ENCODE measurements at regions not wholly inside any gene's neighbourhood (a gene's known extent, or its start where the extent isn't known, plus 50 kb on each side); places are given as distances from the start of the nearest gene placed in this dataset.
"Not testable (repeated sequence)": the region's sequence is repeated elsewhere in the genome, so short reads cannot be mapped to it uniquely, and the experiment has no call there.

DNA sequence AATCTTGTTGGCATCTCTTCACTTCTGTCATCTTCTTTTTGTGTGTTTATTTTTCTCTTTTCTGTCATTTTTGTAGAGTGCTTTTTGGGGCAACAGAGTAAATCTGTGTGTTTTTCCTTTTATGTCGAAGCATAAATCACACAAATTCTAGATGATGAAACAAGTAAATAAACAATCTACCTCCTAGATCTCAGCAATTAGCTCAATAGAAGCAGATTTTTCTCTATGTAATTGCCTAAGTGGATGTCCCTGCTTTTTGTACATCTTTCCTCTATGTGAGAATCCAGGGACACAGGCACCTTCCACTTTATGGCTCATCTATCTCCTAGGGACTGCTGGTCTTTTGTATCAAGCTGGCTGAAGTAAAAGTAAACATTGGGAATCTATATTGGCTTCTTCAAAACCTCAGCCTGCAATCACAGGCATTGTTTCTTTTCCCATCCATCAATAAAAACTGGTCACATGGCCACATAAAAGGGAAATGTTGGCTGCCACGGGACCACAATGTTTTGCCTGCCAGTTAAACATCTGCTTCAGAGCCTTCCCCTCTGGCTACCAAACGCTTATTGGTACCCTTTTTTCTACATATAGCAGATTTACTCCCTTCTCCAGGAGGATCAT, 323.8 kb downstream of the LMO7 start:
- Histone ChIP-seq H3K27me3 (ENCODE audit: control insufficient read depth, insufficient read depth, low read length) (no peaks in the 10 kb centered on the region), H3K36me3 (ENCODE audit: control insufficient read depth, insufficient read depth, low read length) (no peaks in the 10 kb centered on the region), H3K4me3 (ENCODE audit: low read depth, low read length) (no peak overlapping the region)
- no peak for DNase-seq (ENCODE audit: low read depth)
- TF ChIP-seq, protein P1, sequence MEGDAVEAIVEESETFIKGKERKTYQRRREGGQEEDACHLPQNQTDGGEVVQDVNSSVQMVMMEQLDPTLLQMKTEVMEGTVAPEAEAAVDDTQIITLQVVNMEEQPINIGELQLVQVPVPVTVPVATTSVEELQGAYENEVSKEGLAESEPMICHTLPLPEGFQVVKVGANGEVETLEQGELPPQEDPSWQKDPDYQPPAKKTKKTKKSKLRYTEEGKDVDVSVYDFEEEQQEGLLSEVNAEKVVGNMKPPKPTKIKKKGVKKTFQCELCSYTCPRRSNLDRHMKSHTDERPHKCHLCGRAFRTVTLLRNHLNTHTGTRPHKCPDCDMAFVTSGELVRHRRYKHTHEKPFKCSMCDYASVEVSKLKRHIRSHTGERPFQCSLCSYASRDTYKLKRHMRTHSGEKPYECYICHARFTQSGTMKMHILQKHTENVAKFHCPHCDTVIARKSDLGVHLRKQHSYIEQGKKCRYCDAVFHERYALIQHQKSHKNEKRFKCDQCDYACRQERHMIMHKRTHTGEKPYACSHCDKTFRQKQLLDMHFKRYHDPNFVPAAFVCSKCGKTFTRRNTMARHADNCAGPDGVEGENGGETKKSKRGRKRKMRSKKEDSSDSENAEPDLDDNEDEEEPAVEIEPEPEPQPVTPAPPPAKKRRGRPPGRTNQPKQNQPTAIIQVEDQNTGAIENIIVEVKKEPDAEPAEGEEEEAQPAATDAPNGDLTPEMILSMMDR (IDR thresholded peaks at IDR 0.05; ENCODE audit: insufficient read depth, low read length, poor library complexity, severe bottlenecking) = no peak

DNA sequence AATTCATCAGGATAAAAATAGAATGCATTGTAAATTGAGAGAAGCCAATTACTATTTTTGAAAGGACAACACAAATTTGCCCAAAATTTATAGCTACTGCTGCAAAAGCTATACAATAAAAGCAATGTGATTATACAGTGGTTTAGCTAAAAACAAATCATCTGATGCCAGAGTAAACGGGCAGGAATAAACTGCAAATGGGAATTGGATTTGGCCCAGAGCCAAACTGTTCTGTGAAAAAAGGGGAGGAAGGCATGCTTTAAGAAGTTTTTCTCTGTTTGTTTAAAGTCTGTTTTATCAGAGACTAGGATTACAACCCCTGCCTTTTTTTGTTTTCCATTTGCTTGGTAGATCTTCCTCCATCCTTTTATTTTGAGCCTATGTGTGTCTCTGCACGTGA, 317.5 kb downstream of the LMO7 start:
- not testable (repeated sequence) for H3K27me3 ChIP-seq (ENCODE audit: control insufficient read depth, insufficient read depth, low read length); DNase-seq (ENCODE audit: low read depth); H3K36me3 ChIP-seq (ENCODE audit: control insufficient read depth, insufficient read depth, low read length); H3K4me3 ChIP-seq (ENCODE audit: low read depth, low read length)

DNA sequence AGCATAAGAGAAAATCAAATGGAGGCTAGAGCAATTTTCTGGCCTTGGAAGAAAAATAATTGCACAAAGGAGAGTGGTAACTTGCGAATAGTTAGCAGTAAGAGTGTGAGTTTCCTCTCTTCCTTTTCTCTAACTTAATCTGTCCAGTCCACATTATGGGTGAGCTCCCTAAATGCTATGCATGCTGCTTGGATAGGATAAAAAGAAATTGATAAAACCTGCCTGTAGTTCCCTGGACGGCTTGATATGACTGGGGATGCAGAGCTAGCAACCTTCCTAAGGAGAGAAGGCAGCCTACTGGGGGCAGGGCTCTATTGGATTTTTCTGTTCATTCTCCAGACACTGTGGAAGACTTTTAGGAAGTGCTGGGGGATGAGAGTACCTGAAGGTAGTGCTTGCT, 311.3 kb downstream of the LMO7 start:
- H3K4me3 ChIP-seq (ENCODE audit: low read depth, low read length) = no peak overlapping the region
- TF ChIP-seq, protein P1 (IDR thresholded peaks at IDR 0.05; ENCODE audit: insufficient read depth, low read length, poor library complexity, severe bottlenecking) = no peak

DNA sequence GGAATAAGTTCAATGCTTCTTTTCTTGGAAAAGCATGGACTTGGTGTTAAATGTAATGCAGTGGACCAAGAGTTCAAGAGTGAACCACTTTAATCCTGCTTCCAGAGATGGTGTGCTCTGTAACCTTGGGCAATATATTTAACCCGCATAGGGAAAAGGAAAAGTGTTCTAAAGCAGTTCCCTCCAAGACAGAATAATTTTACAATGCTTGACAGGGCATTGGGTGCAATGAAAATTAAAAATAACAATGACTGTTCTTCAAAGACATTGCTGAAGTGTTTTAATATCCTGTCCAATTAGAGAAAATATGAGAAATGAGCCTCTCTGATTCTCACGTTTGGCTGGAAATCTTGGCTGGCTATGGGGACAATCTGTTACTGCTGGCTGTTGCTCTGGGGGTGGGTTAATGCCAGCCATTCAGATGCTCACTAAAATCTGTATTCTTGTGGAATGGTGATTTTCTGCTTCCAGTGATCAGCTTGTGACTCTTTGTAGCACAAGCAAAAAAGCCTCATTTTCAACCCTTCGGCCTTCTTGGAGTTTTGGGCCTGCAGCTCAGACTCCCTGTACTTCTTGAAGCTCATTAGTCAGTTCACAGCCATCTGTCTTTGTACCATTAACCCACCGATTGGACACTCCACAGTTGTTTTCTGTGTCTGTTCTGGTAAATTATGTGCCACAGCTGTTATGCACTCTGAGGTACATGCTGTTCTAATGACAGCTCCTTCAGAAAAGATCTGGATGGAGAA, 310.6 kb downstream of the LMO7 start:
- TF ChIP-seq, protein P1 (IDR thresholded peaks at IDR 0.05; ENCODE audit: insufficient read depth, low read length, poor library complexity, severe bottlenecking) = no peak
- no peak for DNase-seq (ENCODE audit: low read depth)
- no peaks in the 10 kb centered on the region for H3K36me3 ChIP-seq (ENCODE audit: control insufficient read depth, insufficient read depth, low read length)
- no peaks in the 10 kb centered on the region for H3K27me3 ChIP-seq (ENCODE audit: control insufficient read depth, insufficient read depth, low read length)
- H3K4me3 ChIP-seq (ENCODE audit: low read depth, low read length) = no peak overlapping the region

More for the DNA sequence above, 311.3 kb downstream of the LMO7 start:
- DNase-seq (ENCODE audit: low read depth) = no peak
- no peaks in the 10 kb centered on the region for H3K27me3 ChIP-seq (ENCODE audit: control insufficient read depth, insufficient read depth, low read length)
- H3K36me3 ChIP-seq (ENCODE audit: control insufficient read depth, insufficient read depth, low read length) = no peaks in the 10 kb centered on the region

DNA sequence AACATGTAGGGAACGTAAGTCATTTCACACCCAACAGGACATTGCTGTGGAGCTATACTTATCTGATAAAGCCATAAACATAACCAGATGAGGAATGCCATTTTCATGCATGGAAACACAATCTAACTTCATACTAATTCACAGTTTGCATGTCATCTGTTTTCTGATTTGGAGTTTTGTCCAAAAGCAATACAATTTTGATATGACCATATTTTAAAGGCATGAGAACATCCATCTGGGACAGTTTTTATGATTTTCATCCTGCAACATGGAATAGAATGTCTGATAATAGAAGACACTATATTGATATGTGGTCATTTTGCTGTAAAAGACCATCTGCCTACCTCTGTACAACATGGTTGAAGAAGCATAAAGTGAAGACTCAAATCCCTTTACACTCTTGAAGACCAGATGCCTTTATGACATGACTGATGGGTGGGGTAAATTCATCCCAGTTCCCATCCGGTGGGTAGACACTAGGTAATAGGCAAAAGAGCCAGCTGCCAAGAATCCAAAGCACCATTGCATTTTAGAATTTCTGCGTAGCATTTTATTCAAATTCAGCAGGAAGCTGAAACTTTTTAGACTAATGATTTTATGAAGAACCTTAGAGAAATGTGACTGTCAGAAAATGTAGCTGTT, 309.8 kb downstream of the LMO7 start:
- Histone ChIP-seq H3K4me3 (ENCODE audit: low read depth, low read length) (no peak overlapping the region), H3K36me3 (ENCODE audit: control insufficient read depth, insufficient read depth, low read length) (no peaks in the 10 kb centered on the region), H3K27me3 (ENCODE audit: control insufficient read depth, insufficient read depth, low read length) (no peaks in the 10 kb centered on the region)
- TF ChIP-seq, protein P1 (IDR thresholded peaks at IDR 0.05; ENCODE audit: insufficient read depth, low read length, poor library complexity, severe bottlenecking) = no peak
- DNase-seq (ENCODE audit: low read depth) = no peak

DNA sequence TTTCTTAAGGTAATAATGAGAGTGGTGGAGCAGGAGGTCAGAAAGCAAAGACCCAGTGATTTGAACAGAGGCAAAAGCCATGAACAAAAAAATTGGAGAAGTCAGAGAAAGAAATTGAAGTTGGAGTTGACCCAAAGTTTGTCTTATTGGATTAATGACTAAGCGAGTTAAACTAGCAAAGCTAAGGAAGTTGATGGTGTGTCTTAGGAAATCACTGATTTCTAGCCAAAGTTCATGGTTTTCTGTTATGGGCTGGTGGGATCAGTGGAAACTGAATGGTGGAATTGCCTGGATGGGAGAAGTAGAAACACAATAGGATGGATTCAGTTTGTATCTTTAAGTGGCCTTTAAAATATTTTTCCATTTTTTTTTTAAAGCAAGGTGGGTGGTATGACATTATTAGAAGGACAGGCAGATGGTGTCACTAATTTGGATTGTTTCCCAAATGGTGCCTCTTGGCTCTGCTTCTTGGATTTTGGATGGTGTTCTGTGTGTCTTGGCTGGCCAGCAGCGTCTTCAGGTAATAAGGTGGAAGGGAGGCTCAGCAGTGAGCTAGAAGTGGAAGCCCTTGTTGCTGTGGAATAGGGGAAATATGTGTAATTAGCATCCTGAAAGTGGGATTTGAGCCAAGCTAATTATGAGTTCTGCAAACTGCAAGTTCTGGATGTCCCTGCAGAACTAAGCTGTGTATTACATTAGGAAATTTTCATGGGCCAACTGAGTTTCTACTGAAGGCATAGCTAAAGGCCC, 302.9 kb downstream of the LMO7 start:
- no peaks in the 10 kb centered on the region for H3K27me3 ChIP-seq (ENCODE audit: control insufficient read depth, insufficient read depth, low read length)
- TF ChIP-seq, protein P1 (IDR thresholded peaks at IDR 0.05; ENCODE audit: insufficient read depth, low read length, poor library complexity, severe bottlenecking) = no peak
- H3K4me3 ChIP-seq (ENCODE audit: low read depth, low read length) = no peak overlapping the region
- H3K36me3 ChIP-seq (ENCODE audit: control insufficient read depth, insufficient read depth, low read length) = no peaks in the 10 kb centered on the region
- DNase-seq (ENCODE audit: low read depth) = no peak

Data from kidney epithelial cell (primary cell).